Epidermal melanocyte (primary cell): ENCODE measurements at regions not wholly inside any gene's neighbourhood (a gene's known extent, or its start where the extent isn't known, plus 50 kb on each side); places are given as distances from the start of the nearest gene placed in this dataset.
"Not testable (repeated sequence)": the region's sequence is repeated elsewhere in the genome, so short reads cannot be mapped to it uniquely, and the experiment has no call there.

ENCODE experiments used
- DNase-seq: peaks from one replicate; pipeline ENCODE4 v3.0.0; 2011; ENCODE audit warnings: low spot score; ENCODE audit not compliant: insufficient read length

DNA sequence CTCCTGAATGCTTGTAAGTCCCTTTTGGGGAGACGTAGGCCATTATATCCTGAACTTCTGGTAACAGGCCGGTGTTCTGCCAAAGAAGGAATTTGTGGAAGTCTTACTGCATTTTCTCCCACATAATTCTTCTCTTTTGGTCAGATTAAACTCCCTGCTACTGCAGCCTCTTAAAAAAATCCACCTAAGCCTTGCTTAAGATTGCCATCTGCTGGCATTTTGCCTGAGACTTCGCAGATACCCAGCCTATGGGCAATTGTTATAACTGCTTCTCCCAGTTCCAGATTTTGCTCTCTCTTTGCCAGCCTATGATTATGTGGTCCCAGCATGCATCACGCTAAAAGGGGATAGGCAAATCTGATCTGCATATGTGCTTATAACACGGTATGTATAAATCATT lies 391.6 kb upstream of the CHD1 start:
- no peak for DNase-seq

GRCh38 chr5:99317136-99317535 lies 388.3 kb upstream of the CHD1 start:
- DNase-seq, result no peak

DNA sequence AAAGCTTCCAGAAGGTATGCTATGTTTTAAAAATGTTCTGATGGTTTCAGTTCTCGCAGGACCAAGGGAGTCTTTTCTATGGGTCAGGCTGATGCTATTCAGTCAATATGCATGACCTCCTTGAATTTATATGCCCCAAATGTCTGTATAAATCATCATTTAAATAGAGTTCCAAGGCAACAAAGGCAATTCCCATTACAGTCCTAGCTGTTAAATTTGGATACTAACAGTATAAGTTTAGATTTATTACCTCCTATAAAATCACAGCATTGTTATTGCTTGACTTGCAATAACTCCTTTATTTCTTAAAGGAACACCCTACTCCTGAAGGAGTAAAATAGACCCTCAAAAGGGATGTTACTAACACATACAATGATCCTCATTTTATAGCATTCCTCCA lies 387.7 kb upstream of the CHD1 start:
- DNase-seq, result no peak

GRCh38 chr5:99315413-99316183 lies 386.8 kb upstream of the CHD1 start:
- DNase-seq, result no peak

DNA sequence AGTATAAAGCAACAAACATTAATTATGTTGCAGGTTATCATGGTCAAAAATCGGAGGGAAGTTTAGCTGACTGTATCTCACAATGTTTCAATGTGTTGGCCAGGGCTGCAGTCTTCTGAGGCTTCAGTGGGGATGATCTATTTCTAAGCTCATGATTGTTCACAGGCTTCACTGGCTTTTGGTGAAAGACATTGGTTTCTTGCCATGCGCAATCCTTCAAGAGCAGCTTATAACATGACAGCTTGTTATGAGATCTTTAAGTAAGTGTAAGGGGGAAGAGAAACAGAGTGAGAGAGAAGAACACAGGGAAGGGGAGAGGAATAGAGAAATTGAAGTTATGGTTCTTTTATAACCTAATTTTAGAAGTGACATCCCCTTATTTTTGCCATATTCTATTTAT lies 385.9 kb upstream of the CHD1 start:
- no peak for DNase-seq

DNA sequence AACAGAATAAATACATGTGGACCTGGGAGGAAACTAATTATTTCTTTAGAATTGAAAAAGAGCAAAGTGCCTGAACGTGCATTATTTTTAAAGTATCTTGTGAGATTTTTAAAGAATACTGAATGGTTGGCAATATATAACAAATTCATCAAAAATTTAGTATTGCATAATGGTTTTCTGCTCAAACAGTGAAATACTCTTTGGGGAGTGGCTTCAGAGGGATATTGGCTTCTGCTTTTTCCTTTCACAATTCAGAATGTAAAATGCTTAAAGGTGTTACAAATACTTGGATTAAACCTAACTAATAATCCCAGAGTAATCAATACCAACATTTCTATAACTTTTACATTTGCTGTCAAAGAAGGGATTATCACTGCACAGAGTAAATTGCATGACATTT lies 379.3 kb upstream of the CHD1 start:
- no peak for DNase-seq

GRCh38 chr5:99305045-99305580 lies 376.3 kb upstream of the CHD1 start:
- DNase-seq, result no peak

GRCh38 chr5:99285606-99286005 lies 356.8 kb upstream of the CHD1 start:
- DNase-seq, result no peak

- DNase-seq, result no peak
These were observed 346.3 kb upstream of the CHD1 start for GRCh38 chr5:99275128-99275527.

GRCh38 chr5:99272576-99272975 lies 343.8 kb upstream of the CHD1 start:
- DNase-seq, result no peak

- no peak for DNase-seq
These were observed 330.0 kb upstream of the CHD1 start for GRCh38 chr5:99258819-99259218.

- no peak for DNase-seq
These were observed 319.3 kb upstream of the CHD1 start for GRCh38 chr5:99248066-99248465.

DNA sequence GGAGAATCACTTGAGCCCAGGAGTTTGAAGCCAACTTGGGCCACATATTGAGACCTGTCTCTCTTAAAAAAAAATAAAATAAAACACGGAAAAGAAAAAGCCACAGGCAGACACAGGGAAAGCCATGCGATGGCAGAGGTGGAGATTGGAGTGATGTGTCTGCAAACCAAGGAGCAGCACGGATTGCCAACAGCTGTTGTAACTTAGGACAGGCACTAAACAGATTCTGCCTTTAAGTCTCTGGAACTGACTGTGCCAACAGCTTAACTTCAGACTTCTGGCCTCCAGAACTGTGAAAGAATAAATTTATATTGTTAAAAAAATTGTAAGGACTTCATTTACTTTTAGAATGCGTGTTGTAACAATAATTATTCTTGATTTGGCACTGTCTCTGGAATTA lies 318.5 kb upstream of the CHD1 start:
- no peak for DNase-seq

GRCh38 chr5:99243111-99243510 lies 314.3 kb upstream of the CHD1 start:
- DNase-seq, result no peak

DNA sequence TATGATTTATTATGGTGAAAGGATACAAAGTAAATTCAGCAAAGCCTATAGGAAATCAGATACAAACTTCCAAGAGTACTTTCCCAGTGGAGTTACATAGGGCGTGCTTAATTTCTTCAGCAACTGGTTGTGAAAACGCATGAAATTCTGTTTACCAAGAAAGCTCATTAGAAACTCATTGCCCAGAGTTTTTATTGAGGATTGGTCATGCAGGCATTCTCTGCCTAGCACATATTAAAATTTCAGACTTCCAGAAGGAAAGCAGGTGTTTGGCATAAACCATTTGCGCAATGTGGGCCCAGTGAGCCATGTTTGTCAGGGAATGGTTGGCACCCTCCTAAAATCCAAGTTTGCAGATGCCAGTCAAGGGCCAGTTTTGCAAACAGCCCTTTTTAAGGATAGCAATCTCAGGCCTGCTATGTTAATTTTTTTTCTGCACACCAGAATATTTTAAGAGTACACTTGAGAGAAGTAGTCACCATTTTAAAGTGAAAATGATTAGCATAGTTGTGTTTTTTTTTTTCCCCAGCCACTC lies 311.1 kb upstream of the CHD1 start:
- no peak for DNase-seq

DNA sequence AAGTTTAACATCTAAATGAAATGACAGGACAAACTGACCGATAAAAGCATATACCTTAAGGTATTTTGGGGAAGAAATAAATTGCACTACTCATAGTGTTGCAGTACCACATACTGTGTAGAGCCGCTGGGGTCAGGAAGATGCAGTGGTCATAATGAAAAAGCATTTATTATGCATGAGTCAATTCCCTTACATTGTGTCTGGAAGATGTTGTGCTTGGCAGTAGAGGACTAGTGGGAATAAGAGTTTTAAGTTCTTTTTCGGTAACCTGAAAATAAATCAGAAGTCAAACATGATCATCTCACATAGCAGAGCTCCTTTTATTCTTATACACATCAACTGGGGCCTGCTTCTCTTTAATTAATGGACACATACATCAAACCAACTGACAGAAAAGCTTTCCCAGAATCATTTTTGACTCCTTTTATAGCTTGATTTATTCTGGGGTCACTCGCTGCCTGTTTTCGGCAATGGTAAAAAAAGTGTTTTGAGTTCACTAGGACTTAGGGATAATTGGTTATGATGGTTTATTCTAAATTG lies 262.5 kb upstream of the CHD1 start:
- DNase-seq, result no peak

DNA sequence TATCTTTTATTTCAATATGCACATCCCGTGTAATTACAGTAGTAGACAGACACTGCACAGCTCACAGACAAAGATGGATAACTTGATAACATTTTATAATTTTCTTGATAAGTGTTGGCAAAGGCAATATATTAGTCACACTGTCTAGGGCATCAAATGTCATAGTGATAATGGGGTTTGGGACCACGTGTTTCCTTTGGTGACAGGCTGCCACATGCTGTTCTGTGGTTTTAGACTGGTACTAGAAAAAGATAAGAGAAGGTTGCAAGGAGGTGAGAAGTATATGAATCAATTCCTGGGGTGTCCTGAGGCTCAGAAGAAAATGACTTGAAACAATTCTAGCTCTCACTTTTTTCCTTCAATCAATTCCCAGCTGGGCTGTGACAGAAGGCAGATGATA lies 258.8 kb upstream of the CHD1 start:
- no peak for DNase-seq

GRCh38 chr5:99179206-99179605 lies 250.4 kb upstream of the CHD1 start:
- no peak for DNase-seq

GRCh38 chr5:99177796-99178195 lies 249.0 kb upstream of the CHD1 start:
- no peak for DNase-seq

DNA sequence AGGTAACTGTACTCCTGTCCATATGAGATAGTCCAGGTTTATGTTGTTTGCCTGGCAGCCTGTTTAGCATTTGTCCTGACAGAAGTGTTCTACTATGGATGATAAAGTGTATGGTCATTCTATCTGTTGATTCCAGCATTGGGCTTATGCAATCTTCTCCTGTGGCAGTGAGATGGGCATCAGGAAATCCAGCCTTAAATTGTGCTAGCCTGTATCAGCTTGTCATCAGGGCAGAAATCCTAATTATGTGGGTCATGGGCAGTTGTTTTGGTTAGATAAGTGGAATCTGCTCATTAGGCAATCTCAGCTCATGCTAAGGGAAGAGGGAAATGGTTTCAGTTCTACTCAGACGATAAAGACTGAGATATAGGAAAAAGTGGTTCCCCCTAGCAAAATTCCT lies 247.4 kb upstream of the CHD1 start:
- no peak for DNase-seq

GRCh38 chr5:99169309-99169708 lies 240.5 kb upstream of the CHD1 start:
- no peak for DNase-seq

GRCh38 chr5:99161538-99161937 lies 232.7 kb upstream of the CHD1 start:
- DNase-seq, result not testable (repeated sequence)

DNA sequence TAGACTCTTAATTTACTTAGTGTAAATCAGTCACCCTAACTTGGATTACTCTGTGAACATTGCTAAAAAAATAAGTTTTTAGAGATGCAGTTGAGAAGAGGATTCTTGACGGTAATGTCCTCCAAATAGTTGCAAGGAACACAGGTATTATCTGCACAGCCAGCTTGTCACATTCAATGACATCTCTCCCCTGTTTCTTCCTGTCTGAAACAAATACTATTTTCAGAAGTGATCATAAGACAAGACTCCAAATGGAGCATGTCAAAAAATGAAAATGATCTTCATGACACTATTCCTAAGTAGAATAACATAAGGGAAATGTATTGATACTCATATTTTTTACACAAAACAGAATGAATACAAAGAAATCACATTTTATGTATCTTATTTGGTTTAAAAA lies 227.9 kb upstream of the CHD1 start:
- DNase-seq, result no peak
